ENCODE measurements at regions not wholly inside any gene's neighbourhood (a gene's known extent, or its start where the extent isn't known, plus 50 kb on each side); places are given as distances from the start of the nearest gene placed in this dataset.

DNA sequence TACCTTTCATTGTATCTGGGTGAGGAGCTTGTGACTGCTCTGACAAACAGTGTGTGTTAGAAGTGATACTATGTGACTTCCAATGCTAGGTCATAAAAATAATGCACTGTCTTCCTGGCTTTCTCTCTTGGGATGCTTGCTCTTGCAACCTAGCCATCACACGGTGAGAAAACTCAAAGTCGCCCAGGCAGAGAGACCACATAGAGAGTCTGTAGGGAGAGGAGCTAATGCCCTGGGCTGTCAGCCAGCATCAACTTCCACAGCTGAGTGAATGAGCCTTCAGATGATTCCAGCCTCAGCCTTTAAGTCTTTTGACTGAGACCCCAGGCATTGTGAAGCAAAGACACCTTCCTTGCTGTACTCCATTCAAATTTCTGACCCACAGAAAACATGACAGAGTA is 220.6 kb upstream of the SGO1 start:
- RAD21 ChIA-PET (ENCODE audit: unreplicated experiment) = no interaction called here
- POLR2A ChIA-PET = no interaction called here
- no peaks in the 10 kb centered on the region for H3K27me3 ChIP-seq (replicated peaks in 1 of 2; ENCODE audit: control insufficient read depth in 2 of 2, insufficient read depth in 2 of 2, low read length in 1 of 2)
- WGBS (ENCODE audit: insufficient coverage, insufficient replicate concordance, low lambda C conversion rate, missing lambda C conversion rate) = 7% methylated on average over 2 of the region's 2 CpGs
- H3K27ac ChIP-seq (ENCODE audit: control insufficient read depth, insufficient read depth) = no peak overlapping the region
- no peak overlapping the region for H2AFZ ChIP-seq (ENCODE audit: control insufficient read depth, low read depth, low read length)
- ATAC-seq (no peak), DNase-seq (ENCODE audit: low read depth, low spot score) (no peak), FAIRE-seq (no peak)
- H3K9ac ChIP-seq (ENCODE audit: control insufficient read depth, insufficient read depth, low read length) = no peak overlapping the region
- H3K36me3 ChIP-seq (ENCODE audit: control insufficient read depth in 2 of 2, insufficient read depth in 2 of 2, low read length in 1 of 2) = no peaks in the 10 kb centered on the region
- CTCF ChIA-PET = no interaction called here
- no TSS peak for BruUV-seq (replicated peaks)
- no peaks in the 10 kb centered on the region for H3K4me1 ChIP-seq (ENCODE audit: control insufficient read depth, insufficient read depth, low read length)
- intact Hi-C loops (cut with micrococcal nuclease; ENCODE audit: unreplicated experiment) = no loop called here
- no peak overlapping the region for H3K4me3 ChIP-seq
- in situ Hi-C loops (cut with MboI) = no loop called here
- TF ChIP-seq RAD21 (IDR thresholded peaks at IDR 0.05; ENCODE audit: insufficient read depth, low read depth, low read length) (no peak), HDAC6 (IDR thresholded peaks at IDR 0.05; ENCODE audit: unreplicated experiment) (no peak), BRCA1 (IDR thresholded peaks at IDR 0.05; ENCODE audit: low read depth, low read length) (no peak), TCF12 (IDR thresholded peaks at IDR 0.05; ENCODE audit: low read depth, low read length) (no peak), HCFC1 (IDR thresholded peaks at IDR 0.05; ENCODE audit: low read length) (no peak), ZNF274 (IDR thresholded peaks at IDR 0.05; ENCODE audit: insufficient read depth, insufficient read length) (no peak), NR2C1 (IDR thresholded peaks at IDR 0.05) (no peak), ZNF24 (IDR thresholded peaks at IDR 0.05) (no peak), RELA (IDR thresholded peaks at IDR 0.05; ENCODE audit: borderline replicate concordance, partially characterized antibody) (no peak), SMAD1 (IDR thresholded peaks at IDR 0.05; ENCODE audit: low read depth, partially characterized antibody) (no peak), SP1 (IDR thresholded peaks at IDR 0.05; ENCODE audit: low read depth, low read length) (no peak), ZNF217 (IDR thresholded peaks at IDR 0.05) (no peak), TAF1 (IDR thresholded peaks at IDR 0.05; ENCODE audit: borderline replicate concordance, low read depth, low read length) (no peak), YBX1 (IDR thresholded peaks at IDR 0.05) (no peak)
- TF ChIP-seq, protein P1, sequence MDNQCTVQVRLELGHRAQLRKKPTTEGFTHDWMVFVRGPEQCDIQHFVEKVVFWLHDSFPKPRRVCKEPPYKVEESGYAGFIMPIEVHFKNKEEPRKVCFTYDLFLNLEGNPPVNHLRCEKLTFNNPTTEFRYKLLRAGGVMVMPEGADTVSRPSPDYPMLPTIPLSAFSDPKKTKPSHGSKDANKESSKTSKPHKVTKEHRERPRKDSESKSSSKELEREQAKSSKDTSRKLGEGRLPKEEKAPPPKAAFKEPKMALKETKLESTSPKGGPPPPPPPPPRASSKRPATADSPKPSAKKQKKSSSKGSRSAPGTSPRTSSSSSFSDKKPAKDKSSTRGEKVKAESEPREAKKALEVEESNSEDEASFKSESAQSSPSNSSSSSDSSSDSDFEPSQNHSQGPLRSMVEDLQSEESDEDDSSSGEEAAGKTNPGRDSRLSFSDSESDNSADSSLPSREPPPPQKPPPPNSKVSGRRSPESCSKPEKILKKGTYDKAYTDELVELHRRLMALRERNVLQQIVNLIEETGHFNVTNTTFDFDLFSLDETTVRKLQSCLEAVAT (IDR thresholded peaks at IDR 0.05) = no peak
- TF ChIP-seq, protein P2, sequence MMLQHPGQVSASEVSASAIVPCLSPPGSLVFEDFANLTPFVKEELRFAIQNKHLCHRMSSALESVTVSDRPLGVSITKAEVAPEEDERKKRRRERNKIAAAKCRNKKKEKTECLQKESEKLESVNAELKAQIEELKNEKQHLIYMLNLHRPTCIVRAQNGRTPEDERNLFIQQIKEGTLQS (IDR thresholded peaks at IDR 0.05; ENCODE audit: borderline replicate concordance, extremely low read depth, low read depth, low read length) = no peak
- TF ChIP-seq, protein P3, sequence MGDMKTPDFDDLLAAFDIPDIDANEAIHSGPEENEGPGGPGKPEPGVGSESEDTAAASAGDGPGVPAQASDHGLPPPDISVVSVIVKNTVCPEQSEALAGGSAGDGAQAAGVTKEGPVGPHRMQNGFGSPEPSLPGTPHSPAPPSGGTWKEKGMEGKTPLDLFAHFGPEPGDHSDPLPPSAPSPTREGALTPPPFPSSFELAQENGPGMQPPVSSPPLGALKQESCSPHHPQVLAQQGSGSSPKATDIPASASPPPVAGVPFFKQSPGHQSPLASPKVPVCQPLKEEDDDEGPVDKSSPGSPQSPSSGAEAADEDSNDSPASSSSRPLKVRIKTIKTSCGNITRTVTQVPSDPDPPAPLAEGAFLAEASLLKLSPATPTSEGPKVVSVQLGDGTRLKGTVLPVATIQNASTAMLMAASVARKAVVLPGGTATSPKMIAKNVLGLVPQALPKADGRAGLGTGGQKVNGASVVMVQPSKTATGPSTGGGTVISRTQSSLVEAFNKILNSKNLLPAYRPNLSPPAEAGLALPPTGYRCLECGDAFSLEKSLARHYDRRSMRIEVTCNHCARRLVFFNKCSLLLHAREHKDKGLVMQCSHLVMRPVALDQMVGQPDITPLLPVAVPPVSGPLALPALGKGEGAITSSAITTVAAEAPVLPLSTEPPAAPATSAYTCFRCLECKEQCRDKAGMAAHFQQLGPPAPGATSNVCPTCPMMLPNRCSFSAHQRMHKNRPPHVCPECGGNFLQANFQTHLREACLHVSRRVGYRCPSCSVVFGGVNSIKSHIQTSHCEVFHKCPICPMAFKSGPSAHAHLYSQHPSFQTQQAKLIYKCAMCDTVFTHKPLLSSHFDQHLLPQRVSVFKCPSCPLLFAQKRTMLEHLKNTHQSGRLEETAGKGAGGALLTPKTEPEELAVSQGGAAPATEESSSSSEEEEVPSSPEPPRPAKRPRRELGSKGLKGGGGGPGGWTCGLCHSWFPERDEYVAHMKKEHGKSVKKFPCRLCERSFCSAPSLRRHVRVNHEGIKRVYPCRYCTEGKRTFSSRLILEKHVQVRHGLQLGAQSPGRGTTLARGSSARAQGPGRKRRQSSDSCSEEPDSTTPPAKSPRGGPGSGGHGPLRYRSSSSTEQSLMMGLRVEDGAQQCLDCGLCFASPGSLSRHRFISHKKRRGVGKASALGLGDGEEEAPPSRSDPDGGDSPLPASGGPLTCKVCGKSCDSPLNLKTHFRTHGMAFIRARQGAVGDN (IDR thresholded peaks at IDR 0.05) = no peak
- TF ChIP-seq, protein P4, sequence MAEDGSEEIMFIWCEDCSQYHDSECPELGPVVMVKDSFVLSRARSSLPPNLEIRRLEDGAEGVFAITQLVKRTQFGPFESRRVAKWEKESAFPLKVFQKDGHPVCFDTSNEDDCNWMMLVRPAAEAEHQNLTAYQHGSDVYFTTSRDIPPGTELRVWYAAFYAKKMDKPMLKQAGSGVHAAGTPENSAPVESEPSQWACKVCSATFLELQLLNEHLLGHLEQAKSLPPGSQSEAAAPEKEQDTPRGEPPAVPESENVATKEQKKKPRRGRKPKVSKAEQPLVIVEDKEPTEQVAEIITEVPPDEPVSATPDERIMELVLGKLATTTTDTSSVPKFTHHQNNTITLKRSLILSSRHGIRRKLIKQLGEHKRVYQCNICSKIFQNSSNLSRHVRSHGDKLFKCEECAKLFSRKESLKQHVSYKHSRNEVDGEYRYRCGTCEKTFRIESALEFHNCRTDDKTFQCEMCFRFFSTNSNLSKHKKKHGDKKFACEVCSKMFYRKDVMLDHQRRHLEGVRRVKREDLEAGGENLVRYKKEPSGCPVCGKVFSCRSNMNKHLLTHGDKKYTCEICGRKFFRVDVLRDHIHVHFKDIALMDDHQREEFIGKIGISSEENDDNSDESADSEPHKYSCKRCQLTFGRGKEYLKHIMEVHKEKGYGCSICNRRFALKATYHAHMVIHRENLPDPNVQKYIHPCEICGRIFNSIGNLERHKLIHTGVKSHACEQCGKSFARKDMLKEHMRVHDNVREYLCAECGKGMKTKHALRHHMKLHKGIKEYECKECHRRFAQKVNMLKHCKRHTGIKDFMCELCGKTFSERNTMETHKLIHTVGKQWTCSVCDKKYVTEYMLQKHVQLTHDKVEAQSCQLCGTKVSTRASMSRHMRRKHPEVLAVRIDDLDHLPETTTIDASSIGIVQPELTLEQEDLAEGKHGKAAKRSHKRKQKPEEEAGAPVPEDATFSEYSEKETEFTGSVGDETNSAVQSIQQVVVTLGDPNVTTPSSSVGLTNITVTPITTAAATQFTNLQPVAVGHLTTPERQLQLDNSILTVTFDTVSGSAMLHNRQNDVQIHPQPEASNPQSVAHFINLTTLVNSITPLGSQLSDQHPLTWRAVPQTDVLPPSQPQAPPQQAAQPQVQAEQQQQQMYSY (CRISPR knock-in tag; IDR thresholded peaks at IDR 0.05) = no peak
- no peaks in the 10 kb centered on the region for H3K79me2 ChIP-seq (ENCODE audit: control insufficient read depth, insufficient read depth, low read length)
- H3K4me2 ChIP-seq (ENCODE audit: control insufficient read depth, insufficient read depth) = no peak overlapping the region
- no peaks in the 10 kb centered on the region for H4K20me1 ChIP-seq (ENCODE audit: control insufficient read depth, insufficient read depth)
- SMC1A ChIA-PET (ENCODE audit: uncharacterized antibody, unreplicated experiment) = no interaction called here
- H3K9me3 ChIP-seq (replicated peaks; ENCODE audit: control insufficient read depth, insufficient read depth, low read length) = no peaks in the 10 kb centered on the region
